NCI-H524 (cell line): ENCODE measurements at regions not wholly inside any gene's neighbourhood (a gene's known extent, or its start where the extent isn't known, plus 50 kb on each side); places are given as distances from the start of the nearest gene placed in this dataset.

Experiments
- DNase-seq, 2 experiments: peaks; one replicate each; lab custom pipeline; 2025; lab: John Stamatoyannopoulos, UW

- DNase-seq: no peak
Observed at GRCh38 chr1:106677181-106677580, 379.3 kb upstream of the PRMT6 start.

GRCh38 chr1:106677721-106678120 lies 378.8 kb upstream of the PRMT6 start:
- DNase-seq: no peak

GRCh38 chr1:106678279-106679050 lies 378.0 kb upstream of the PRMT6 start:
- no peak for DNase-seq

DNA sequence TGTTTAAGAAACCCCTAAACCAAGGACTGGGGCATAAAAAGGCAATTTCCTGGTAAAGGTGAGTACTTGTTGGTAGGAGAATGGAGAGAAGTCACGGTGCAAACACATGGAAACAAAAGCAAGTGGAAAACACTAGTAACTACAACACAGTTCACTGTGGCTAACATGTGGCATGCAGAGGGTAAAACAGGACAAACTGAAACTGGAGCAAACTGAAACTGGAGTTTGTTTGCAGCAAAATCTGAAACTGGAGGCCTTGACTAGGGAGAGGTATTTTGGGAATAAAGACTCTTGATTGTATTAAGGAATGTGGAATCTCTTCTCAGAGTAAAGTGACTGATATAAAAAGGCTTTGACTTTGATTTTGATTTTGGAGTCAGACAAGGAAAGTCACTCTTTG lies 376.3 kb upstream of the PRMT6 start:
- DNase-seq: no peak

DNA sequence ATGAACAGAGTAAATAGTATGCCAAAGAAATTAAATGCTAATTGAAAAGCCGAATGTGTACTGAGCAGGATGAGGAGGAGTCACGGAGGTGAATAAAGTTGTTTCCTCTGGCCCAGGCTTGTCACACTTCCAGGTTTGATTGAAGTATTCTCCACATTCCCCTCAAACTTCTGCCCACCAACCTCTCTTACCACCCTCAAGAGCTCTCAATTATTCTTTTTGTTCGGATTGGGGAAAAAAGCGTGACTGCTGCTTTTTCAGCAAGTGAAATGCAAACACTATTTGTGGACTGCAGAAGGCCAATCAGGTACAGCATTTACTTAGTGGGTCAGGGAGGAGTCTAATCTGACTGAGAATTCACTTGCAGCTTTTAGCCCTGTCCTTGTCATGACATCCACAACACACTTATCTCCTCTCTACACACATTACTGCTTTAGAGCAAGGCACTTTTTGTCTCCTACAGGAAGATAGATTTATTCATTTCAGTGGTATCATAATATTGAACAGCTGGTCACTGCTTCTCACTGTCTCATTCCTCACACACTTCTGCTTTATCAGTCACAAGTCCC lies 375.6 kb upstream of the PRMT6 start:
- no peak for DNase-seq

- DNase-seq: no peak
Observed at GRCh38 chr1:106681939-106682522, 374.4 kb upstream of the PRMT6 start.

DNA sequence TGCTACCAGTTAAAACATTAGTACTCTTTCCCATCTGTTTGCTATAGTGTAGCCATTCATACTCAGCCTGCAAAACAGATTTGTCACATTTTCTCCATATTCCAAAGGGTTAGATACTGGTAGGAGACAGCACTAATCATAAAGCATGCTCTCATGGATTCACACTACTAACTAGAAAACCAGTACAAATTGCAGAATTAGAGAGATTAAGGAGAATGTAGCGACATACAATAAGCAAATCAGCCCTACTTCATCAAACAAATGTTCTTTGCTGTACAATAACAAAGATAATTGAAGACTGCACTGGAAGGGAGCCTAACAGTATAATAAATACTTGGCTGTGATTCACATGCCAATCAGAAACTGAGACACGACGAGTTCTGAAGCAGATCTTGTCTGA lies 368.0 kb upstream of the PRMT6 start:
- no peak for DNase-seq

- no peak for DNase-seq
Observed at GRCh38 chr1:106698660-106699059, 357.8 kb upstream of the PRMT6 start.

DNA sequence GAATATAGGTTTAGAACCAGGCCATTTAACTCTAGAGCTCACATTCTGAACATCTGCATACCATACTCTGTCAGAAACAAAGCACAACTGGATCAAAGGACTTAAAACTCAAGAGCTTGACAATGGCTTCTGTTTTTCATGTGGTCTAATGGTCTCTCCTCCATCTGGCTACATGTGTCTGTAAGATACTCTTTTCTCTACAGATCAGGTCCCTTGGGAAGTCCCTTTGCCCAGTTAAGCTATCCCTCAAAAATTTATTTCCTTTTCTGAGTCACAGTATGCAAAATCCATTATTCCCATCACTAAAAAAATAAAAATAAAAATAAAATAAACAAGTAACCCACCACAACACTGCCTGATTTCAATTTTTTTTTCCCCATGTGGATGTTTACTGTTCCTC lies 357.0 kb upstream of the PRMT6 start:
- DNase-seq: peak in 1 of 2 experiments; percentile 54

- no peak for DNase-seq
Observed at GRCh38 chr1:106700211-106700610, 356.3 kb upstream of the PRMT6 start.

GRCh38 chr1:106705971-106706370 lies 350.5 kb upstream of the PRMT6 start:
- no peak for DNase-seq

DNA sequence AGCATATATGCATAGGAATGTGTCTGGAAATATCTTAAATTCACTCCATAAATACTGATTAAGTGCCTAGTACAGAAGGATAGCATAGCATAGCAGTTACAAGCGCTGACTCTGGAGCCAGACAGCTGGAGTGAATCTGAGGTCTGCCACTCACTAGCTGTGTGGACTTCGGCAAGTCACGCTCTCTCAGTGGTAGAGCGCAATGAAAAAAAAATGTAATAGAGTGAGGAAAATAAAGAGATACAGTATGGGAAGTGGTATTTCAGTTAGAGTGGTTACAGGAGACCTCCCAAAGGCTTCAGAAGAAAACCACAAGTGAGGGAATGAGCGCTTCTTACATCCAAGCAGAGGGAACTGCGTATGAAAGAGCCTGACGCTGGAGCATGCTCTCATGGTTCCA lies 338.9 kb upstream of the PRMT6 start:
- no peak for DNase-seq

- no peak for DNase-seq
Observed at GRCh38 chr1:106721790-106722189, 334.7 kb upstream of the PRMT6 start.

- DNase-seq: no peak
Observed at GRCh38 chr1:106722466-106722865, 334.0 kb upstream of the PRMT6 start.

DNA sequence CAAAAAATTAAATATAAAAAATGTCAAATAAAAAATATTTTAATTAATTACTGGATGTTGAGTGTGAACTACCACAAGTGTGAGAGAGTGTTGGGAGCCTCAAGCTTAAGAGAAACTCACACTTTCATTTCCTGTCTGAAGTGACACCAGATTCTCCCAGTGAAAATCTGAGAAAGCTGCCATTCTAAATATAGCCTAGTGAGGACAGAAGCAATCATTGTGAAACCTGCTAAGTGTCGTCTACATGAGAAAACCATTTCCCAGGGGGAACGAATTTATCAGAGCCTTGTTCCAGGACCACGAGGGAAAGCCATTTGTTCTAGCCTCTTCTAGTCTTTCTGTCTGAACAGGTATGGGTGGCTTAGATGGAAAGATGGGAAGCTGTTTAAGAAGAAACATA lies 329.3 kb upstream of the PRMT6 start:
- DNase-seq: no peak

- peak in 1 of 2 experiments; percentile 85 for DNase-seq
Observed at GRCh38 chr1:106746448-106747085, 309.9 kb upstream of the PRMT6 start.

DNA sequence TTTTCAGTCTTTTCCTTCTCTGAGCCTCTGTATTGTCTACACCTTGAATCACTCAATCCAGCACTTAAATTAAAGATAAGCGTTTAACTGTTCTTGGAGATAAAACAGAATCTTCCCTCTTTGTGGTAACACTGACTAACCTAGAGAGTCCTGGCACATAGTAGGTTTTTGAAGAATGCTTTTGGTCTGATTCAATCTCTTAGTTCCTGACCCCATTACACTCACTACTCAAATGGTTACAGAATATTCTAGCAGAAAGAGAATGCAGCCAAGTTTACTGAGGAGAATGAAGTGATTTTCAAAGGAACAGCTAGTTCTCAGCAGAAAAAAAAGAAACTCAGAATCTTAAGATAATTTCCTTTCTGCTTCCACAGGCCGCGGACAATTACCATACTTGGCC lies 309.2 kb upstream of the PRMT6 start:
- DNase-seq: no peak

DNA sequence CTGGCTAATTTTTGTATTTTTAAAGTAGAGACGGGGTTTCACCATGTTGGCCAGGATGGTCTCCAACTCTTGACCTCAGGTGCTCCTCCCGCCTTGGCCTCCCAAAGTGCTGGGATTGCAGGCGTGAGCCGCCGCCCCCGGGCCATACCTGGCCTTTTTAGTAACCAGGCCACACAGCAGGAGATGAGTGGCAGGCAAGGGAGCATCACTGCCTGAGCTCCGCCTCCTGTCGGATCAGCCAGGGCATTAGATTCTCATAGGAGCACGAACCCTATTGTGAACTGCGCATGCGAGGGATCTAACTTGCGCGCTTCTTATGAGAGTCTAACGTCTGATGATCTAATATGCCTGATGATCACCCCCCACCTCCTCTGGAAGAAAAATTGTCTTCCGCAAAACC lies 308.7 kb upstream of the PRMT6 start:
- no peak for DNase-seq

- no peak for DNase-seq
Observed at GRCh38 chr1:106748606-106749005, 307.9 kb upstream of the PRMT6 start.

- no peak for DNase-seq
Observed at GRCh38 chr1:106749491-106749890, 307.0 kb upstream of the PRMT6 start.

DNA sequence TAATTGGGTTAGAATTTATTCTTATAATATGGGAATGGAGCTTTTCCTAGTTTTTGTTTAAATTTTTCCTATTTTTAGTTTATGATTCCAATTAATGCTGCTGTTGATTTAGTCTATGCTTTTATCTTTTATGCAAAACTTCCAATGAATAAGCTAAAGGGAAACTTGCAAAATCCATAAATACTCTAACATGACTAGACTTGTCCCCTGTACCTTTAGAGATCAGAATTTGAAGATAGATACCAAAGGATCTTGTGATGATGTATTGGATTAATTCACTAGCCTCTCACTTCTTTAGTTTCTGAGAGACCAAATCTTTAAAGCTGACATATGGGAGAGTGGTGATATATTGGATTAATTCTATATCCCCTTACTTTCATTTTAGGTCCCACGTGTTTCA lies 306.6 kb upstream of the PRMT6 start:
- DNase-seq: peak in 1 of 2 experiments; percentile 60

DNA sequence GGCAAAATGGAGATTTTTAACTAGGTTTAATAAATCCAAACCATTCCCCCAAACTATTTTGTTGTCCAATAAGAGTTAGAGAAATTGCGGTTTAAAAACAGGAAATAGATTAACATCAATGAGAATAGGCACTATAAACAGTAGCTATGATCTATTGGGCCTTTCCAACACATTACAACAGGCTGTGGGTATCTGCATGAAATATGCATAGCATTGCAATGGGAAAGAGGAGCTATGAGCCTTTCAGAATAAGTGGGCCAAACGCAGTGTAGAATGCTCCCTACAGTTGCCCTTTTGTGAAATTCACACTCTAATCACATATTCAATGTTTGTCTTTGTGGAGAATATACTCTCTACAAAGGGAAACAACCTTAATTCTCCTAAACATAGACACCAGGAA lies 305.5 kb upstream of the PRMT6 start:
- no peak for DNase-seq

DNA sequence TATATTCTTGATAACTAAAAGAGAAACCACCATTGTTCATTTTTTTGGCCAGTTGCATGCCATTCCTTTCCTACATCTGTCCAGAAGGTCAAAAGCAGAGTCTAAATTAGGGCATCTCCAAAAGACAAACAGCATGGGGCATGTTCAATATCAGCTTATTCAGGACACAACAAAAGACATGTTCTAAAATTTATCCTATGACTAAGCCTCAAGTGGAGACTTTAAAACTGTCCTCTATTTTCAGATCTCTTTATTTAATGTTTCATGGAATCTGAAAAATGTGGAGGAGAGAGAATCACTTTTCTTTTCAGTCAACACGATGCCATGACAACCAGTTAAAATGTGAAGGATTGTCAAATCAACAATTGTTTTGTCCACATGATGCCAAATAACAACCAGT lies 303.4 kb upstream of the PRMT6 start:
- DNase-seq: no peak
